Skeletal muscle cell (primary cell): ENCODE measurements at regions not wholly inside any gene's neighbourhood (a gene's known extent, or its start where the extent isn't known, plus 50 kb on each side); places are given as distances from the start of the nearest gene placed in this dataset.
A peak's percentile ranks its signal among the peaks of the same experiment; 100 is the strongest.

ENCODE experiments used
- DNase-seq: peaks from one replicate; pipeline ENCODE4 v3.0.0-alpha.2; 2010; ENCODE audit warnings: low read depth
- H3K4me3 ChIP-seq: 2 replicates; pipeline ENCODE4 v1.5.1; 2011; ENCODE audit warnings: low read depth, mild to moderate bottlenecking, control low read depth, low read length, moderate library complexity

GRCh38 chr2:21251216-21251980 lies 127.6 kb downstream of the TDRD15 start:
- DNase-seq, result no peak
- no peak overlapping the region for H3K4me3 ChIP-seq

GRCh38 chr2:21253311-21254027 lies 129.7 kb downstream of the TDRD15 start:
- DNase-seq, result no peak
- no peak overlapping the region for H3K4me3 ChIP-seq

GRCh38 chr2:21254170-21254965 lies 130.6 kb downstream of the TDRD15 start:
- no peak for DNase-seq
- H3K4me3 ChIP-seq, result no peak overlapping the region

GRCh38 chr2:21256006-21256405 lies 132.2 kb downstream of the TDRD15 start:
- no peak overlapping the region for H3K4me3 ChIP-seq
- DNase-seq, result peak; percentile 42

- no peak for DNase-seq
- H3K4me3 ChIP-seq, result no peak overlapping the region
These were observed 133.9 kb downstream of the TDRD15 start for GRCh38 chr2:21257621-21258020.

GRCh38 chr2:21258082-21258481 lies 134.3 kb downstream of the TDRD15 start:
- no peak for DNase-seq
- H3K4me3 ChIP-seq, result no peak overlapping the region

GRCh38 chr2:21260311-21260710 lies 136.5 kb downstream of the TDRD15 start:
- H3K4me3 ChIP-seq, result no peak overlapping the region
- no peak for DNase-seq

GRCh38 chr2:21261591-21261990 lies 137.8 kb downstream of the TDRD15 start:
- no peak for DNase-seq
- no peak overlapping the region for H3K4me3 ChIP-seq

GRCh38 chr2:21262426-21262940 lies 138.7 kb downstream of the TDRD15 start:
- no peak overlapping the region for H3K4me3 ChIP-seq
- DNase-seq, result no peak

GRCh38 chr2:21263622-21264021 lies 139.9 kb downstream of the TDRD15 start:
- no peak for DNase-seq
- H3K4me3 ChIP-seq, result no peak overlapping the region

GRCh38 chr2:21265752-21266151 lies 142.0 kb downstream of the TDRD15 start:
- no peak for DNase-seq
- H3K4me3 ChIP-seq, result no peak overlapping the region

- H3K4me3 ChIP-seq, result no peak overlapping the region
- no peak for DNase-seq
These were observed 143.6 kb downstream of the TDRD15 start for GRCh38 chr2:21267232-21267835.

GRCh38 chr2:21268197-21268877 lies 144.6 kb downstream of the TDRD15 start:
- no peak for DNase-seq

GRCh38 chr2:21268878-21269224 lies 145.1 kb downstream of the TDRD15 start:
- H3K4me3 ChIP-seq, result no peak overlapping the region
- DNase-seq, result no peak

More at GRCh38 chr2:21268197-21268877, 144.6 kb downstream of the TDRD15 start:
- no peak overlapping the region for H3K4me3 ChIP-seq

- H3K4me3 ChIP-seq, result no peak overlapping the region
- DNase-seq, result no peak
These were observed 145.6 kb downstream of the TDRD15 start for GRCh38 chr2:21269382-21269781.

- no peak overlapping the region for H3K4me3 ChIP-seq
- no peak for DNase-seq
These were observed 146.3 kb downstream of the TDRD15 start for GRCh38 chr2:21270083-21270491.

GRCh38 chr2:21270708-21271122 lies 146.9 kb downstream of the TDRD15 start:
- no peak overlapping the region for H3K4me3 ChIP-seq
- no peak for DNase-seq

GRCh38 chr2:21276163-21276562 lies 152.4 kb downstream of the TDRD15 start:
- no peak for DNase-seq
- no peak overlapping the region for H3K4me3 ChIP-seq
